ENCODE measurements at regions not wholly inside any gene's neighbourhood (a gene's known extent, or its start where the extent isn't known, plus 50 kb on each side); places are given as distances from the start of the nearest gene placed in this dataset.

- no peak for TF ChIP-seq CTCF (conservative IDR thresholded peaks at IDR 0.05; ENCODE audit: low read depth, low read length)
- no peak for TF ChIP-seq EZH2 (IDR thresholded peaks at IDR 0.05; ENCODE audit: low read length, unreplicated experiment)
- TF ChIP-seq EZH2phosphoT487 (IDR thresholded peaks at IDR 0.05; ENCODE audit: borderline replicate concordance, low read length), result no peak
These were observed 94.6 kb upstream of the RANBP6 start for GRCh38 chr9:6109986-6110385.

Data from PC-3 (cell line).